ENCODE measurements at regions not wholly inside any gene's neighbourhood (a gene's known extent, or its start where the extent isn't known, plus 50 kb on each side); places are given as distances from the start of the nearest gene placed in this dataset.

DNA sequence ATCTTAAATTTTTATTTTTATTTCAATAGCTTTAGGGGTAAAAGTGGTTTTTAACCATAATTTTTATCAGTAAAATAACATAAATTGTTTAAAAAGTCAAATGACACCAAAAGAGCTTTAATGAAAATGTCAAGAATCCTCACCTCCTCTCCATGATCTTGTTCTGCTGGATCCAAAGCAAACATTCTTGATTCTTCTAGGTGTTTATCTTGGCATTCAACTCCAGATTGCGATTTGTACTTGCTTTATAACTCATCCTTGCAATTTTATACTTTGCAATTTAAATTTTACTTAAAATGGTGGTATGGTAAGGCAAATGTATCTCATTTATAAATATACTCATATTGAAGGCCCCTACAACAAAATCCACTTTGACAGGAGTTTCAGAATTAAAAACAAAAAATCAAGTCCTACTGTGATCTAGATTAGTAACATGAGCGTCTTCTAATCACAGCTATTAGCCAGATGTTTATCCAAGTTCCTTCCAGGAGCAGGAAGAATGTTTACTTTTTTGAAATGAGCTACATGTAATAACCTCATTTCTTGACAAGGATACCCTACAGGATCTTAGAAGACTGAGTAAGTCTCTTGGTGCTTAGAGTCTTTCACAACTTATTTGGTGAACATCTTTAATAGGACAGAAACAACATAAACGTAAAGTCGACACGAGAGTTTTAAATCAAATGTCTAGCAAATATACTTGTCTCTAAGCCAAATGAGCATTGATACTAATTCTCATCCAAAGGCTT lies 72.4 kb upstream of the CARD18 start:
- TF ChIP-seq, protein P1, sequence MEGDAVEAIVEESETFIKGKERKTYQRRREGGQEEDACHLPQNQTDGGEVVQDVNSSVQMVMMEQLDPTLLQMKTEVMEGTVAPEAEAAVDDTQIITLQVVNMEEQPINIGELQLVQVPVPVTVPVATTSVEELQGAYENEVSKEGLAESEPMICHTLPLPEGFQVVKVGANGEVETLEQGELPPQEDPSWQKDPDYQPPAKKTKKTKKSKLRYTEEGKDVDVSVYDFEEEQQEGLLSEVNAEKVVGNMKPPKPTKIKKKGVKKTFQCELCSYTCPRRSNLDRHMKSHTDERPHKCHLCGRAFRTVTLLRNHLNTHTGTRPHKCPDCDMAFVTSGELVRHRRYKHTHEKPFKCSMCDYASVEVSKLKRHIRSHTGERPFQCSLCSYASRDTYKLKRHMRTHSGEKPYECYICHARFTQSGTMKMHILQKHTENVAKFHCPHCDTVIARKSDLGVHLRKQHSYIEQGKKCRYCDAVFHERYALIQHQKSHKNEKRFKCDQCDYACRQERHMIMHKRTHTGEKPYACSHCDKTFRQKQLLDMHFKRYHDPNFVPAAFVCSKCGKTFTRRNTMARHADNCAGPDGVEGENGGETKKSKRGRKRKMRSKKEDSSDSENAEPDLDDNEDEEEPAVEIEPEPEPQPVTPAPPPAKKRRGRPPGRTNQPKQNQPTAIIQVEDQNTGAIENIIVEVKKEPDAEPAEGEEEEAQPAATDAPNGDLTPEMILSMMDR (IDR thresholded peaks at IDR 0.05; ENCODE audit: control extremely low read depth, extremely low read depth): no peak
- H3K36me3 ChIP-seq (ENCODE audit: control insufficient read depth in 4 of 4, insufficient read depth in 4 of 4, low read length in 4 of 4): no peaks in the 10 kb centered on the region
- ATAC-seq (ENCODE audit: insufficient read depth, low FRiP score): no peak
- H3K4me1 ChIP-seq (ENCODE audit: control insufficient read depth in 5 of 5, insufficient read depth in 5 of 5, low read length in 5 of 5): no peaks in the 10 kb centered on the region
- no peak overlapping the region for H3K9ac ChIP-seq (ENCODE audit: insufficient read depth in 1 of 2, low read length in 2 of 2)
- no peak overlapping the region for H3K27ac ChIP-seq (ENCODE audit: low read depth in 1 of 2, low read length in 1 of 2)
- no peak for DNase-seq
- H3K27me3 ChIP-seq (ENCODE audit: control insufficient read depth in 3 of 3, insufficient read depth in 3 of 3, low read length in 2 of 3): no peaks in the 10 kb centered on the region
- no peaks in the 10 kb centered on the region for H3K9me3 ChIP-seq (ENCODE audit: control insufficient read depth in 4 of 4, insufficient read depth in 3 of 4, low read length in 3 of 4)
- 61 to 79% methylated on average over 5 of the region's 5 CpGs for WGBS, 2 donors
- H3K4me3 ChIP-seq: no peak overlapping the region

DNA sequence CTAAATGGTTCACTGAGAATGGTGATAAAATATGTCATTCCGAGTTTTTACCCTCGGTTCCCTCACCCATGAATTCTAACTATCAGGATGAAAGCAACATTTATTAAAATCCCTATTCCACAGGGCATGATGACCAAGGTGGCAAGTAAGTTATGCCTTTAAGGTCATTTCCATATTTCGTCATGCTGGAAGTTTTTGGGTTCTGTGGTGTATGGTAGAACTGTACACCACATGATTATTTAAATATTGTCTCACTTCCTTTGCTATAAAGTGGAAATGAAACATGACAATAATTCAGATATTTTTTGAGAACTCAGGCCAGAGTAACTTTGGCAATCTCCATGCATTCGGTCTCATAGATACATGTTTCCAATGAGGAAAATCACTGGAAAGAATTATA lies 68.5 kb upstream of the CARD18 start:
- TF ChIP-seq, protein P1 (IDR thresholded peaks at IDR 0.05; ENCODE audit: control extremely low read depth, extremely low read depth): no peak
- ATAC-seq (ENCODE audit: insufficient read depth, low FRiP score) (no peak), DNase-seq (no peak)
- no peaks in the 10 kb centered on the region for H3K4me1 ChIP-seq (ENCODE audit: control insufficient read depth in 5 of 5, insufficient read depth in 5 of 5, low read length in 5 of 5)
- H3K9ac ChIP-seq (ENCODE audit: insufficient read depth in 1 of 2, low read length in 2 of 2): no peak overlapping the region
- H3K4me3 ChIP-seq: no peak overlapping the region
- no peak overlapping the region for H3K27ac ChIP-seq (ENCODE audit: low read depth in 1 of 2, low read length in 1 of 2)
- no peaks in the 10 kb centered on the region for H3K36me3 ChIP-seq (ENCODE audit: control insufficient read depth in 4 of 4, insufficient read depth in 4 of 4, low read length in 4 of 4)
- no peaks in the 10 kb centered on the region for H3K9me3 ChIP-seq (ENCODE audit: control insufficient read depth in 4 of 4, insufficient read depth in 3 of 4, low read length in 3 of 4)
- H3K27me3 ChIP-seq (ENCODE audit: control insufficient read depth in 3 of 3, insufficient read depth in 3 of 3, low read length in 2 of 3): no peaks in the 10 kb centered on the region
- 85 to 87% methylated on average over 4 of the region's 4 CpGs for WGBS, 2 donors

DNA sequence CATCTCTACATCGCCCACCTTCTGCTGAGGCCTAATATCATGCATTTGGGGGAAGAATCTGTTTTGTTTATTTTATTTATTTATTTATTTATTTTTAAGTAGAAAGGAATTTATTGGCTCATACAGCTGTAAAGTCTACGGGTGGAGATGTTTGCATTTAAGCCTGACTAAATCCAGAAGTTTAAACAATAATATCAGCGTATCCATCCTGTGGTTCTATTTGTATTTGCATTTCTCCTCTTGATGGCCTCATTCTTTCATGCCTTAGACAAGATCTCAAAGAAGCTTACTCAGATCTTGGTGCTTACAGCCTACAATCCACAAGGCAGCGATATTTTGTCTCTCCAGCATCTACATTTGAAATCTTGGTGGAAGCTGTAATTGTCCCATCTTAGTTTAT lies 67.1 kb upstream of the CARD18 start:
- H3K4me3 ChIP-seq: no peak overlapping the region
- 86 to 92% methylated on average over 4 of the region's 4 CpGs for WGBS, 2 donors

More for the DNA sequence above, 67.1 kb upstream of the CARD18 start:
- no peaks in the 10 kb centered on the region for H3K27me3 ChIP-seq (ENCODE audit: control insufficient read depth in 3 of 3, insufficient read depth in 3 of 3, low read length in 2 of 3)
- H3K36me3 ChIP-seq (ENCODE audit: control insufficient read depth in 4 of 4, insufficient read depth in 4 of 4, low read length in 4 of 4): no peaks in the 10 kb centered on the region
- TF ChIP-seq, protein P1 (IDR thresholded peaks at IDR 0.05; ENCODE audit: control extremely low read depth, extremely low read depth): no peak
- ATAC-seq (ENCODE audit: insufficient read depth, low FRiP score) (no peak), DNase-seq (no peak)
- H3K4me1 ChIP-seq (ENCODE audit: control insufficient read depth in 5 of 5, insufficient read depth in 5 of 5, low read length in 5 of 5): no peaks in the 10 kb centered on the region
- no peaks in the 10 kb centered on the region for H3K9me3 ChIP-seq (ENCODE audit: control insufficient read depth in 4 of 4, insufficient read depth in 3 of 4, low read length in 3 of 4)
- H3K27ac ChIP-seq (ENCODE audit: low read depth in 1 of 2, low read length in 1 of 2): no peak overlapping the region
- H3K9ac ChIP-seq (ENCODE audit: insufficient read depth in 1 of 2, low read length in 2 of 2): no peak overlapping the region

Data from lung (tissue), 11 donors.